MM.1S (cell line): ENCODE measurements at regions not wholly inside any gene's neighbourhood (a gene's known extent, or its start where the extent isn't known, plus 50 kb on each side); places are given as distances from the start of the nearest gene placed in this dataset.

Source experiments
- EZH2 ChIP-seq: fragments of 300-600 bp; sonication (generic); optimal IDR thresholded peaks from 2 replicates; pipeline ENCODE3; 2017; ENCODE audit warnings: low read depth, mild to moderate bottlenecking, antibody characterized with exemption, low read length, mixed read lengths
- TF ChIP-seq, protein P1 (sequence below): fragments of 300-600 bp; sonication (generic); IDR thresholded peaks from 2 replicates; pipeline ENCODE4 v1.5.1; 2016; ENCODE audit warnings: antibody characterized with exemption, low read length, mixed read lengths

GRCh38 chr3:176856721-176857120, 340.6 kb downstream of the TBL1XR1 start:
- TF ChIP-seq, protein P1, sequence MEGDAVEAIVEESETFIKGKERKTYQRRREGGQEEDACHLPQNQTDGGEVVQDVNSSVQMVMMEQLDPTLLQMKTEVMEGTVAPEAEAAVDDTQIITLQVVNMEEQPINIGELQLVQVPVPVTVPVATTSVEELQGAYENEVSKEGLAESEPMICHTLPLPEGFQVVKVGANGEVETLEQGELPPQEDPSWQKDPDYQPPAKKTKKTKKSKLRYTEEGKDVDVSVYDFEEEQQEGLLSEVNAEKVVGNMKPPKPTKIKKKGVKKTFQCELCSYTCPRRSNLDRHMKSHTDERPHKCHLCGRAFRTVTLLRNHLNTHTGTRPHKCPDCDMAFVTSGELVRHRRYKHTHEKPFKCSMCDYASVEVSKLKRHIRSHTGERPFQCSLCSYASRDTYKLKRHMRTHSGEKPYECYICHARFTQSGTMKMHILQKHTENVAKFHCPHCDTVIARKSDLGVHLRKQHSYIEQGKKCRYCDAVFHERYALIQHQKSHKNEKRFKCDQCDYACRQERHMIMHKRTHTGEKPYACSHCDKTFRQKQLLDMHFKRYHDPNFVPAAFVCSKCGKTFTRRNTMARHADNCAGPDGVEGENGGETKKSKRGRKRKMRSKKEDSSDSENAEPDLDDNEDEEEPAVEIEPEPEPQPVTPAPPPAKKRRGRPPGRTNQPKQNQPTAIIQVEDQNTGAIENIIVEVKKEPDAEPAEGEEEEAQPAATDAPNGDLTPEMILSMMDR, result no peak
- TF ChIP-seq EZH2, result no peak
